ENCODE measurements at regions not wholly inside any gene's neighbourhood (a gene's known extent, or its start where the extent isn't known, plus 50 kb on each side); places are given as distances from the start of the nearest gene placed in this dataset.
"Not testable (repeated sequence)": the region's sequence is repeated elsewhere in the genome, so short reads cannot be mapped to it uniquely, and the experiment has no call there.

DNA sequence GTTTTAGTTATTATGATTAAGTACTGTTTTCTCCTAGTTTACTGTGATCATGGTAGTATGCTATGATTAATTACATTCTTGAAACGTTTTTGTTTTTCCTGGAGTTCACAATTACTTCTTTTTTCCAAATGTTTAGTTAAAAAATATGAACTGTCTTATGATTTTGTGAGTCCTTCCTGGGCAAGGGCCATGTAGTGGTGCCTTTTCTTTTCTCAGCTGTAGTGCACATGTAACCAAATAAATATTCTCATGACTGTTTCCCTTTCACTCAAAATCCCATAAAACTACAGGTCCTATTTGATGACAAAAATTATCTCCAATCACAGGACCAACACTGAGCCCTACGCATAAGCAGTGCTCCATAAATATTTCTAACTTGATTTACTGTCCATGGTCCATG, 118.9 kb upstream of the EGR2 start:
- Mint-ChIP-seq H3K4me1 (ENCODE audit: low read depth) (no peaks in the 10 kb centered on the region), H3K27ac (no peak overlapping the region), H3K27me3 (ENCODE audit: insufficient read depth) (peaks cover 7% of the 10 kb centered on the region), H3K9me3 (no peaks in the 10 kb centered on the region), H3K4me3 (no peak overlapping the region), H3K36me3 (ENCODE audit: low read depth) (no peaks in the 10 kb centered on the region)
- TF ChIP-seq, protein P1, sequence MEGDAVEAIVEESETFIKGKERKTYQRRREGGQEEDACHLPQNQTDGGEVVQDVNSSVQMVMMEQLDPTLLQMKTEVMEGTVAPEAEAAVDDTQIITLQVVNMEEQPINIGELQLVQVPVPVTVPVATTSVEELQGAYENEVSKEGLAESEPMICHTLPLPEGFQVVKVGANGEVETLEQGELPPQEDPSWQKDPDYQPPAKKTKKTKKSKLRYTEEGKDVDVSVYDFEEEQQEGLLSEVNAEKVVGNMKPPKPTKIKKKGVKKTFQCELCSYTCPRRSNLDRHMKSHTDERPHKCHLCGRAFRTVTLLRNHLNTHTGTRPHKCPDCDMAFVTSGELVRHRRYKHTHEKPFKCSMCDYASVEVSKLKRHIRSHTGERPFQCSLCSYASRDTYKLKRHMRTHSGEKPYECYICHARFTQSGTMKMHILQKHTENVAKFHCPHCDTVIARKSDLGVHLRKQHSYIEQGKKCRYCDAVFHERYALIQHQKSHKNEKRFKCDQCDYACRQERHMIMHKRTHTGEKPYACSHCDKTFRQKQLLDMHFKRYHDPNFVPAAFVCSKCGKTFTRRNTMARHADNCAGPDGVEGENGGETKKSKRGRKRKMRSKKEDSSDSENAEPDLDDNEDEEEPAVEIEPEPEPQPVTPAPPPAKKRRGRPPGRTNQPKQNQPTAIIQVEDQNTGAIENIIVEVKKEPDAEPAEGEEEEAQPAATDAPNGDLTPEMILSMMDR (IDR thresholded peaks at IDR 0.05), result no peak
- no peak for DNase-seq

DNA sequence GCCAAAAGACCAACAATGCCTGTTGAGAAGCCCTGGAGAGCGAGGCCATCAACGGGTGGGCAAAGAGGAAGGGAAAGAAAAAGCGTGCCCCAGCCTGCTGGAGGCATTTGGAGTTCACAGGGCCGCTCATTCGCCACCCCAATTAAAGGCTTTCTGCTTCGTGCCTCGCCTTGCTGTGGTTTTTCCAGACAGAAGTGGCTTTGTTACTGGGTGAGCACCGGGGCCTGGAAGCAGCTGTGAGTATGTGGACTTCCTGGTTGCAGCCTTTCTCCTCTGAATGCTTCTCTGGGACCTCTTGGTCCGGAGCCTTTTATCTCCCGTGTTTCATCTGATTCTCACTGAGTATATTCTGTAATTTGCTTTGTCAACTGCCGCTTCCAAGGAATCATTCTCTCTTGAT, 118.1 kb upstream of the EGR2 start:
- Mint-ChIP-seq H3K9me3 (no peaks in the 10 kb centered on the region), H3K4me1 (ENCODE audit: low read depth) (no peaks in the 10 kb centered on the region), H3K36me3 (ENCODE audit: low read depth) (no peaks in the 10 kb centered on the region), H3K27ac (no peak overlapping the region), H3K27me3 (ENCODE audit: insufficient read depth) (peaks cover 7% of the 10 kb centered on the region), H3K4me3 (no peak overlapping the region)
- DNase-seq, result no peak
- TF ChIP-seq, protein P1 (IDR thresholded peaks at IDR 0.05), result no peak

DNA sequence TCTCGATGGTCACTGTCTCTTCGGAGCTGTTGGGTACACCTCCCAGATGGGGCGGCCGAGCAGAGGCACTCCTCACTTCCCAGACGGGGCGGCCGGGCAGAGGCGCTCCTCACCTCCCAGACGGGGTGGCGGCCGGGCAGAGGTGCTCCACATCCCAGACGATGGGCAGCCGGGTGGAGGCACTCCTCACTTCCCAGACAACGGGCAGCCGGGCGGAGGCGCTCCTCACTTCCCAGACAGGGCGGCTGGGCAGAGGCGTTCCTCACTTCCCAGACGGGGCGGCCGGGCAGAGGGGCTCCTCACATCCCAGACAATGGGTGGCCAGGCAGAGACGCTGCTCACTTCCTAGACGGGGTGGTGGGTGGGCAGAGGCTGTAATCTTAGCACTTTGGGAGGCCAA, 112.6 kb upstream of the EGR2 start:
- not testable (repeated sequence) for H3K4me3 Mint-ChIP-seq; H3K27ac Mint-ChIP-seq; H3K9me3 Mint-ChIP-seq; H3K36me3 Mint-ChIP-seq (ENCODE audit: low read depth); H3K27me3 Mint-ChIP-seq (ENCODE audit: insufficient read depth); DNase-seq; H3K4me1 Mint-ChIP-seq (ENCODE audit: low read depth)

DNA sequence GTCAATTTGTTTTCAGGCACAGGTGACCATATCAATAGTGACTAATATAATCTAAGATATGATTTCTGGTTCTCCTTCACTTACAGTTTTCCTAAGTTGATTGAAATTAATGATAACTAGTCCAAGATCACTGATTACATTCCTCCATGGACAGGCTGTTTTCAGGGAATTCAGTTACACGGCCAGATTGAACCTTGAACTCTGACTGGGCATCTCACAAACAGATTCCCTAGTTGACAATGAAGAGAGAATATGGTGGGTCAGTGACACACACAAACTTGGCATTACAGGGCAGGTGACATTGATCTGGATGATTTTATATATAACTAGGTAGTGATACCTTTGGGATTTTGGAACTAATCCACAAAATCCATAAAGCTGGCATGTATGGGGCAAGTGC, 110.2 kb upstream of the EGR2 start:
- TF ChIP-seq, protein P1 (IDR thresholded peaks at IDR 0.05), result no peak
- no peaks in the 10 kb centered on the region for H3K4me1 Mint-ChIP-seq (ENCODE audit: low read depth)
- no peak overlapping the region for H3K4me3 Mint-ChIP-seq
- H3K36me3 Mint-ChIP-seq (ENCODE audit: low read depth), result no peaks in the 10 kb centered on the region
- no peaks in the 10 kb centered on the region for H3K9me3 Mint-ChIP-seq
- no peak for DNase-seq
- H3K27ac Mint-ChIP-seq, result no peak overlapping the region
- peaks cover 2% of the 10 kb centered on the region; the same call in 1 of the 2 replicates for H3K27me3 Mint-ChIP-seq (ENCODE audit: insufficient read depth)

DNA sequence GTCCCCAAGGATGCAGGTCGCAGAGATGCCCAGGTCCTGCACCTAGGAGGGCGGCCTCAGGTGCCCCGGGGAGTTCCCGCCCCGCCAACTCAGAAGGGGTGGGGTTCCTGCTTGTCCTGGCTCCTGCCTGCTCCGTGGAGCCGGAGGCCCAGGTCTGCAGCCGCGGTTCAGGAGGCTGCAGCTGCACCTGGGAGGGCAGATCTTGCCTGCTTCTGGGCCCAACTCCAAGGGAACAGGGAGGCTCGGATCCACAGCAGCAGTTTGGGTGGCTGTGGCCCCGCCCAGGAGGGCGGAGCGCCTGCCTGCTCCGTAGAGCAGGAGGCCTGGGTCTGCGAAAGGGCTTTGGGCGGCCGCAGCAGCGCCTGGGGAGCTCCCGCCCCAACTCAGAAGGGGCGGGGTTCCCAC, 108.2 kb upstream of the EGR2 start:
- no peak overlapping the region for H3K4me3 Mint-ChIP-seq
- H3K27ac Mint-ChIP-seq, result no peak overlapping the region
- H3K27me3 Mint-ChIP-seq (ENCODE audit: insufficient read depth), result no peaks in the 10 kb centered on the region
- H3K36me3 Mint-ChIP-seq (ENCODE audit: low read depth), result no peaks in the 10 kb centered on the region
- TF ChIP-seq, protein P1 (IDR thresholded peaks at IDR 0.05), result no peak
- H3K9me3 Mint-ChIP-seq, result no peaks in the 10 kb centered on the region
- no peak for DNase-seq
- no peaks in the 10 kb centered on the region for H3K4me1 Mint-ChIP-seq (ENCODE audit: low read depth)

DNA sequence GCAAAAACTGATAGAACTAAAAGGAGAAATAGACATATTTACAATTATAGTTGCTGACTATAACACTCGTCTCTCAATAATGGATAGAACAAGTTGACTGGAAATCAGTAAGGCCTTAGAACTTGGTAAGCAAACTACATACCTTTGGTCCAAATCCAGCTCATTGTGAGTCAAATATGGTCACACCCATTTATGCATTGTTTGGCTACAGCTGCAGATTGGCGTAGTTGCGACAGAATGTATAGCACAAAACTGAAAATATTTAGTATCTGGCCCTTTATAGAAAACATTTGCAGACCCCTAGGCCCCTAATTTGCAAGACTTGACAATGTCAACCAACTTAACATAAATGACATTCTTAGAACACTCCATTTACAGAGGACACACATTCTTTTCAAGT, 103.6 kb upstream of the EGR2 start:
- no peak overlapping the region for H3K4me3 Mint-ChIP-seq
- no peak overlapping the region for H3K27ac Mint-ChIP-seq
- H3K4me1 Mint-ChIP-seq (ENCODE audit: low read depth), result peaks cover 16% of the 10 kb centered on the region
- H3K27me3 Mint-ChIP-seq (ENCODE audit: insufficient read depth), result peaks cover 10% of the 10 kb centered on the region
- no peak for DNase-seq
- no peaks in the 10 kb centered on the region for H3K36me3 Mint-ChIP-seq (ENCODE audit: low read depth)
- no peaks in the 10 kb centered on the region for H3K9me3 Mint-ChIP-seq
- TF ChIP-seq, protein P1 (IDR thresholded peaks at IDR 0.05), result no peak

All from HFFc6 (cell line).